Activated CD8-positive, alpha-beta T cell treated with anti-CD3 and anti-CD28 coated beads for 36 hours (primary cell): ENCODE measurements at regions not wholly inside any gene's neighbourhood (a gene's known extent, or its start where the extent isn't known, plus 50 kb on each side); places are given as distances from the start of the nearest gene placed in this dataset.

ENCODE experiments used
- ATAC-seq: fragments of 200-7000 bp; cut with Tn5 transposase; one replicate; pipeline ENCODE4 v1.10.0; 2021; ENCODE audit warnings: mild to moderate bottlenecking, moderate library complexity
- CTCF ChIA-PET: fragments of 350-600 bp; sonication (Branson Sonifier 250); formaldehyde crosslinking; loops from one replicate; lab custom pipeline; 2021; ENCODE audit warnings: antibody characterized with exemption; lab: Charles Lee
- POLR2A ChIA-PET: fragments of 350-600 bp; sonication (Branson Sonifier 250); formaldehyde crosslinking; loops from one replicate; lab custom pipeline; 2021; ENCODE audit warnings: antibody characterized with exemption; lab: Charles Lee
- DNase-seq: peaks from one replicate; pipeline ENCODE4 v3.0.0-alpha.2; 2020
- H3K27ac Mint-ChIP-seq: one replicate; pipeline ENCODE4 v1.8.0; 2021; ENCODE audit warnings: mild to moderate bottlenecking, mixed read lengths
- H3K27me3 Mint-ChIP-seq: one replicate; pipeline ENCODE4 v1.8.0; 2021; ENCODE audit warnings: mixed read lengths
- H3K36me3 Mint-ChIP-seq: one replicate; pipeline ENCODE4 v1.8.0; 2021; ENCODE audit warnings: low read depth, mixed read lengths
- H3K4me1 Mint-ChIP-seq: one replicate; pipeline ENCODE4 v1.8.0; 2021; ENCODE audit warnings: low read depth, mixed read lengths
- H3K4me3 Mint-ChIP-seq: one replicate; pipeline ENCODE4 v1.8.0; 2021; ENCODE audit warnings: mild to moderate bottlenecking, moderate library complexity, mixed read lengths
- H3K9me3 Mint-ChIP-seq: one replicate; pipeline ENCODE4 v1.8.0; 2021; ENCODE audit warnings: mixed read lengths
- intact Hi-C: fragments of 100-400 bp; cut with micrococcal nuclease; formaldehyde crosslinking; loops from one replicate; pipeline ENCODE4 v1.10.0; 2022
- TF ChIP-seq, protein P1 (sequence below): fragments of 200-600 bp; IDR thresholded peaks from one replicate; pipeline ENCODE4 v1.8.0; 2022; ENCODE audit warnings: antibody characterized with exemption, mild to moderate bottlenecking

DNA sequence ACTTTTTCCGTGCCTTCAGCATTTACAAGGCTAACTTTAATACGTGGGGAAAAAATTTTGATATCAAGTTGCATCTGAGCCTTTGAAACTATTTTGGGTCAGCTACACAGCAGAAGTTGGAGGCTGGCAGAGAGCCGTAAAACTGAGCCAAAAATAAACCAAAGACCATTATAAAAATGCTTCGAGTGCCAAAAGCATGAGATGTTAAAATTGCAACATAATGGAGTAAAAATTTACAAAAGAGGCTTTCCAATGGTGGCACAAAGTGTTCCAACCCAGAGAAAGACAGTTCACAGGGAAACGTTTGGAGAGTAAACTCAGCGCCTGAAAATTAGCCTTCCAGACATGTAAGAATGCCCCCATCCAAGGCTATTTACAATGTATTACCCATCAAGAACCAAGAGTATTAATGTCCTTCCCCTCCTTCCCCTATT lies 190.3 kb downstream of the TLE1 start:
- TF ChIP-seq, protein P1, sequence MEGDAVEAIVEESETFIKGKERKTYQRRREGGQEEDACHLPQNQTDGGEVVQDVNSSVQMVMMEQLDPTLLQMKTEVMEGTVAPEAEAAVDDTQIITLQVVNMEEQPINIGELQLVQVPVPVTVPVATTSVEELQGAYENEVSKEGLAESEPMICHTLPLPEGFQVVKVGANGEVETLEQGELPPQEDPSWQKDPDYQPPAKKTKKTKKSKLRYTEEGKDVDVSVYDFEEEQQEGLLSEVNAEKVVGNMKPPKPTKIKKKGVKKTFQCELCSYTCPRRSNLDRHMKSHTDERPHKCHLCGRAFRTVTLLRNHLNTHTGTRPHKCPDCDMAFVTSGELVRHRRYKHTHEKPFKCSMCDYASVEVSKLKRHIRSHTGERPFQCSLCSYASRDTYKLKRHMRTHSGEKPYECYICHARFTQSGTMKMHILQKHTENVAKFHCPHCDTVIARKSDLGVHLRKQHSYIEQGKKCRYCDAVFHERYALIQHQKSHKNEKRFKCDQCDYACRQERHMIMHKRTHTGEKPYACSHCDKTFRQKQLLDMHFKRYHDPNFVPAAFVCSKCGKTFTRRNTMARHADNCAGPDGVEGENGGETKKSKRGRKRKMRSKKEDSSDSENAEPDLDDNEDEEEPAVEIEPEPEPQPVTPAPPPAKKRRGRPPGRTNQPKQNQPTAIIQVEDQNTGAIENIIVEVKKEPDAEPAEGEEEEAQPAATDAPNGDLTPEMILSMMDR, result no peak
- ChIA-PET POLR2A (no interaction called here), CTCF (no interaction called here)
- intact Hi-C loops, result no loop called here
- ATAC-seq, result no peak
- H3K9me3 Mint-ChIP-seq, result peaks cover 2% of the 10 kb centered on the region
- no peak for DNase-seq
- H3K27ac Mint-ChIP-seq, result no peak overlapping the region
- H3K36me3 Mint-ChIP-seq, result no peaks in the 10 kb centered on the region
- no peaks in the 10 kb centered on the region for H3K4me1 Mint-ChIP-seq
- H3K4me3 Mint-ChIP-seq, result no peak overlapping the region
- H3K27me3 Mint-ChIP-seq, result no peaks in the 10 kb centered on the region

DNA sequence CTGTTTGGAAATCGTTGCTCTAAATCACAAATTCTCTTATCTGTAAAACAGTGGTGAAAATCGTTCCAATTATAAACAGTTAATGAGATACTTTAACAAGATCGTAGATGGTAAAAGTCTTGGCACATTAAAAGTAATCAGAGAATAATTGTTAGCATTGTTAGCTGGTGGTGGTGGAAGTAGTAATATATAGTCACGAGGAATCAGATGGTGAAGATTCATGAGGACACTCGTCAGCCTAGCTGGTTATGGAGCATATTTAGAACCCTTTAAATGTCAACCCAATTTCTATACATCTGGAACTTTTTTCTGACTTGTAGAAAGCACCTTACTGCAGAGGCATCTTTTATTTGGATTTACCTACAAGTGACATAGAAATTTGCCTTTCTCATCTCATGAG lies 190.8 kb downstream of the TLE1 start:
- no peak overlapping the region for H3K27ac Mint-ChIP-seq
- no peak overlapping the region for H3K4me3 Mint-ChIP-seq
- intact Hi-C loops, result no loop called here
- no peak for DNase-seq
- peaks cover 2% of the 10 kb centered on the region for H3K9me3 Mint-ChIP-seq
- ATAC-seq, result no peak
- no peaks in the 10 kb centered on the region for H3K36me3 Mint-ChIP-seq
- TF ChIP-seq, protein P1, result no peak
- no peaks in the 10 kb centered on the region for H3K4me1 Mint-ChIP-seq
- no peaks in the 10 kb centered on the region for H3K27me3 Mint-ChIP-seq
- CTCF ChIA-PET, result no interaction called here
- POLR2A ChIA-PET, result no interaction called here

DNA sequence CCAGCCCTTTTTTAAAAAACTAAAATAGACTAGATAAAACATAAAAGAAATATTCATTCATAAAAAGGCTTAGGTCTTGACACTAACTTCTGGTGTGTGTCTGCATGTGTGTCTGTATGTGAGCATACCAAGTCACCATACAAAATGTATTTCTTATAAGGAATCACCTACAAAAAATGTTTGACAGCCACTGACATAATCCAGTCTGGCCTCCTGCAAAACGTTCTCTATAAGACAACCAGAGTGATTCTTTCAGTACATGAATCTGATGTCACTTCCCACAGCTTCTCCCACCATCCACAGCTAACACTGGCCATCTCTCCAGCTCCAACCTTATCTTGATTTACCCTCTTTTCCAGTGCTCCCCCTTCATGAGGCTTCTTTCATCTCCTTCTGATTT lies 192.3 kb downstream of the TLE1 start:
- ATAC-seq (no peak), DNase-seq (no peak)
- Mint-ChIP-seq H3K27ac (no peak overlapping the region), H3K36me3 (no peaks in the 10 kb centered on the region), H3K27me3 (no peaks in the 10 kb centered on the region), H3K4me1 (no peaks in the 10 kb centered on the region), H3K4me3 (no peak overlapping the region), H3K9me3 (peaks cover 2% of the 10 kb centered on the region)
- ChIA-PET CTCF (no interaction called here), POLR2A (interaction anchor here (0.6 kb wide), 1 partner anchor 27 kb away, joined by 5 read pairs; no protein-coding TSS in a partner anchor)
- intact Hi-C loops, result no loop called here
- TF ChIP-seq, protein P1, result no peak

DNA sequence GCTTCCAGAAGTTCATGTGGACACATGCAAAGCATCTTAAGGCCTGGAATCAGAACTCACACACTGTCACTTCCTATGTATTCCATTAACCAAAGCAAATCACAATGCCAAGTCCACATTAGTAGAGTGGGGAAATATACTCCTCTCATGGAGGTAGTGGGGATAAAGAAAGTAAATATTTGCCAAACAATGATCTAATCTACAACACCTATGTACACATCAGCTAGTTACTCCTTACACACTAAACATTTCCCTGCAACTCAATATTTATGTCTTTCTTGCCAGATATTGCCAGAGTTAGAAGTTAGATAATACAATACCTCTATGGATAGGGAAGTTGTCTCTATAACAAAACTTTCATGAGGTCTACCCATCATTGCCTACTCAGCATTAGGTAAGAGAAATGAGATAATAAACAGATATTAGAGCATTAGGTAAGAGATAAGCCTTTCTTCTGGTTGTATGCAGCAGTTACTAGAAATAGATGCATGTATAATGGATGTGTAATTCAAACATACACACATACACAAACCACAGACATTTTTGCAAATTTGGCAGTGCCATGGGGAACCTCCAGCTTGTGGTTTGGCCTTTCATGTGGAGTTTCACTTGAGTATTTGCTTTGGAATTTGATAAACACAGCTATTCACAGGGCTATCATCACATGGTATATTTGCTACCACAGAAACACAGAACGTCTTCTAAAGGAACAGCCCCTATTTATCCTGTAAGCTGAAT lies 196.5 kb downstream of the TLE1 start:
- peaks cover 2% of the 10 kb centered on the region for H3K9me3 Mint-ChIP-seq
- CTCF ChIA-PET, result no interaction called here
- H3K36me3 Mint-ChIP-seq, result no peaks in the 10 kb centered on the region
- intact Hi-C loops, result no loop called here
- H3K4me3 Mint-ChIP-seq, result no peak overlapping the region
- DNase-seq (no peak), ATAC-seq (no peak)
- no peak overlapping the region for H3K27ac Mint-ChIP-seq
- TF ChIP-seq, protein P1, result no peak
- H3K27me3 Mint-ChIP-seq, result no peaks in the 10 kb centered on the region
- H3K4me1 Mint-ChIP-seq, result no peaks in the 10 kb centered on the region
- POLR2A ChIA-PET, result no interaction called here

DNA sequence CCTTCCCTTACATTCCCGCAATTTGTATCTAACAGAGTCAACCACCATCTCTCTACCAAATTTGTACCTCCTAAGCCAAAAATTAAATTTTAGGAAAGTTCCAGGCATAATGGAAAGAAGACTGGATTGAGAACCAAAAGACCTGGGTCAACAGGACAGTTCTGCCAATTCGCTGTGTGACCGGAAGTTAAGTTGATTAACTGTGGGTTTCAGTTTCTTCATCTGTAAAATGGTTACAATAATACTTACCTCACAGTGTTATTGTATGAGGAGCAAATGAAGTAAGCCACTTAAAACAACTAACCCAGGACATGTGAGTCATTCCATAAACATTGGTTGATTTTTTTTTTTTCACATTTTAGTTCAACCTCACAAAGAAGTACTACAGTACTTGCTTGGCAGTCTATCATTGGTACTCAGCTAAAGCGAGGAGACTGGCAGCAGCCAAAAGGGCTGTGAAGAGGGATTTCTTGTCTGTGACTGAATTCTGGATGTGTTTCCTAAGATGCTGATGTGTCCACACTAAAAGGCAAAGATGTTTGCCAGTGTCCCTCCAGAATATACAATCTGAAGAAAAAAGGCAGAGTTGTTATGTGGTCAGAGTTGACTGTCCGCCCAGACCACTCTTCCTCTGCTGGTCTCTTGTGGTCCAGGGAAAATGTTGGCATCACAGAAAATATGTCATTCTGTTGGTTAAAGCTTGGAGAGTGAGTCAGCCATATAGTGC lies 198.6 kb downstream of the TLE1 start:
- H3K9me3 Mint-ChIP-seq, result no peaks in the 10 kb centered on the region
- TF ChIP-seq, protein P1, result no peak
- CTCF ChIA-PET, result no interaction called here
- ATAC-seq (no peak), DNase-seq (no peak)
- no peak overlapping the region for H3K4me3 Mint-ChIP-seq
- no peaks in the 10 kb centered on the region for H3K36me3 Mint-ChIP-seq
- no peak overlapping the region for H3K27ac Mint-ChIP-seq
- intact Hi-C loops, result no loop called here
- POLR2A ChIA-PET, result no interaction called here
- no peaks in the 10 kb centered on the region for H3K4me1 Mint-ChIP-seq
- H3K27me3 Mint-ChIP-seq, result no peaks in the 10 kb centered on the region
